ENCODE measurements at regions not wholly inside any gene's neighbourhood (a gene's known extent, or its start where the extent isn't known, plus 50 kb on each side); places are given as distances from the start of the nearest gene placed in this dataset.

DNA sequence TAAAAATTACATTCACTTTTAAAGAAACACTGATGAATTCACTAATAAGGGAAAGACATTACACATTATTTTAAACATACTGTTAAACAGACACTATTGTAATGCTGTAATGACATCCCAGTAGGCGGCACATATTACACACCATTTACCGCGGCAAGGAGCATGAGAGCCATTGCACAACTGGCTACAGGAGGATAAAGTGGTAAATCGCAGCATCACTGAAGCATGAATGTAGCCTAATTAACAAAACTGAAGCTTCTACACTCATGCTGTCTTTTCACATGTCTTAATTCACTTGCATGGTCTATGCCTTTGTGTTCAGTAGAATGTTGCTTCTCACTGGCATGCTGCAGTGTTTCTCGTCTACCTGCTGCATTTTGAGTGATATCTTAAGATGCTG is 1046.0 kb downstream of the MRPL39 start:
- no peak for TF ChIP-seq EZH2 (IDR thresholded peaks at IDR 0.05)
- TF ChIP-seq POLR2AphosphoS5 (IDR thresholded peaks at IDR 0.05; ENCODE audit: borderline replicate concordance, low read depth, low read length) = no peak

Data from SK-N-MC (cell line).